Chondrocyte (in vitro differentiated cells): ENCODE measurements at regions not wholly inside any gene's neighbourhood (a gene's known extent, or its start where the extent isn't known, plus 50 kb on each side); places are given as distances from the start of the nearest gene placed in this dataset.
"Not testable (repeated sequence)": the region's sequence is repeated elsewhere in the genome, so short reads cannot be mapped to it uniquely, and the experiment has no call there.

Experiments used
- DNase-seq: peaks from one replicate; pipeline ENCODE4 v3.0.0; 2021; ENCODE audit warnings: mixed read lengths, low spot score
- H3K27ac Mint-ChIP-seq: one replicate; pipeline ENCODE4 v1.8.0; 2021; ENCODE audit warnings: mild to moderate bottlenecking, moderate library complexity, mixed read lengths; ENCODE audit not compliant: unreplicated experiment
- H3K27me3 Mint-ChIP-seq: 2 replicates; pipeline ENCODE4 v1.8.0; 2021; ENCODE audit warnings: low read depth, mixed read lengths
- H3K36me3 Mint-ChIP-seq: 2 replicates; pipeline ENCODE4 v1.8.0; 2021; ENCODE audit warnings: low read depth, mixed read lengths
- H3K4me1 Mint-ChIP-seq: 2 replicates; pipeline ENCODE4 v1.8.0; 2021; ENCODE audit warnings: low read depth, mild to moderate bottlenecking, mixed read lengths
- H3K4me3 Mint-ChIP-seq: one replicate; pipeline ENCODE4 v1.8.0; 2021; ENCODE audit warnings: mild to moderate bottlenecking, moderate library complexity, mixed read lengths; ENCODE audit not compliant: unreplicated experiment
- H3K9me3 Mint-ChIP-seq: 2 replicates; pipeline ENCODE4 v1.8.0; 2021; ENCODE audit warnings: low read depth, mixed read lengths
- CTCF ChIP-seq: fragments of 200-600 bp; sonication (generic); IDR thresholded peaks from 2 replicates; pipeline ENCODE4 v1.5.0; 2021; ENCODE audit warnings: antibody characterized with exemption, mild to moderate bottlenecking, moderate library complexity

- no peak overlapping the region for H3K27ac Mint-ChIP-seq
Observed at GRCh38 chr7:42720991-42721796, 190.7 kb downstream of the C7orf25 start.

GRCh38 chr7:42720012-42720411, 191.9 kb downstream of the C7orf25 start:
- peaks cover 4% of the 10 kb centered on the region for H3K9me3 Mint-ChIP-seq
- no peak for DNase-seq
- H3K27ac Mint-ChIP-seq: no peak overlapping the region
- H3K4me1 Mint-ChIP-seq: peaks cover 25% of the 10 kb centered on the region
- peaks cover 10% of the 10 kb centered on the region for H3K27me3 Mint-ChIP-seq
- TF ChIP-seq CTCF: no peak
- H3K36me3 Mint-ChIP-seq: peaks cover 2% of the 10 kb centered on the region
- no peak overlapping the region for H3K4me3 Mint-ChIP-seq

More at GRCh38 chr7:42720991-42721796, 190.7 kb downstream of the C7orf25 start:
- H3K4me3 Mint-ChIP-seq: no peak overlapping the region
- peaks cover 31% of the 10 kb centered on the region for H3K4me1 Mint-ChIP-seq
- peaks cover 10% of the 10 kb centered on the region for H3K27me3 Mint-ChIP-seq
- no peak for DNase-seq
- H3K9me3 Mint-ChIP-seq: peaks cover 4% of the 10 kb centered on the region
- no peak for TF ChIP-seq CTCF
- H3K36me3 Mint-ChIP-seq: peaks cover 2% of the 10 kb centered on the region

GRCh38 chr7:42718466-42718865, 193.4 kb downstream of the C7orf25 start:
- H3K27ac Mint-ChIP-seq, DNase-seq, H3K36me3 Mint-ChIP-seq, H3K9me3 Mint-ChIP-seq, H3K4me3 Mint-ChIP-seq, H3K27me3 Mint-ChIP-seq: not testable (repeated sequence)
- H3K4me1 Mint-ChIP-seq: peaks cover 25% of the 10 kb centered on the region

- Mint-ChIP-seq H3K27ac (no peak overlapping the region), H3K4me1 (peaks cover under 1% of the 10 kb centered on the region), H3K9me3 (peaks cover 11% of the 10 kb centered on the region), H3K27me3 (peaks cover 9% of the 10 kb centered on the region), H3K36me3 (peaks cover 2% of the 10 kb centered on the region), H3K4me3 (no peak overlapping the region)
- no peak for DNase-seq
- no peak for TF ChIP-seq CTCF
Observed at GRCh38 chr7:42714356-42714755, 197.5 kb downstream of the C7orf25 start.

- no peak overlapping the region for H3K27ac Mint-ChIP-seq
- H3K4me1 Mint-ChIP-seq: peaks cover 4% of the 10 kb centered on the region
- DNase-seq: no peak
- H3K4me3 Mint-ChIP-seq: no peak overlapping the region
- no peak for TF ChIP-seq CTCF
- H3K27me3 Mint-ChIP-seq: peaks cover 4% of the 10 kb centered on the region
- no peaks in the 10 kb centered on the region for H3K36me3 Mint-ChIP-seq
- H3K9me3 Mint-ChIP-seq: peaks cover 7% of the 10 kb centered on the region
Observed at GRCh38 chr7:42709284-42709683, 202.6 kb downstream of the C7orf25 start.

GRCh38 chr7:42704710-42705109, 207.2 kb downstream of the C7orf25 start:
- Mint-ChIP-seq H3K36me3 (no peaks in the 10 kb centered on the region), H3K27me3 (peaks cover 2% of the 10 kb centered on the region), H3K4me1 (peaks cover 4% of the 10 kb centered on the region), H3K4me3 (no peak overlapping the region), H3K27ac (no peak overlapping the region), H3K9me3 (no peaks in the 10 kb centered on the region)
- TF ChIP-seq CTCF: no peak
- no peak for DNase-seq
